Anterior cingulate cortex (tissue), 58 donors: ENCODE measurements at regions not wholly inside any gene's neighbourhood (a gene's known extent, or its start where the extent isn't known, plus 50 kb on each side); places are given as distances from the start of the nearest gene placed in this dataset.

Experiments used
- DNase-seq, 58 donors: peaks; one replicate each; lab custom pipeline; 2025; lab: John Stamatoyannopoulos, UW

DNA sequence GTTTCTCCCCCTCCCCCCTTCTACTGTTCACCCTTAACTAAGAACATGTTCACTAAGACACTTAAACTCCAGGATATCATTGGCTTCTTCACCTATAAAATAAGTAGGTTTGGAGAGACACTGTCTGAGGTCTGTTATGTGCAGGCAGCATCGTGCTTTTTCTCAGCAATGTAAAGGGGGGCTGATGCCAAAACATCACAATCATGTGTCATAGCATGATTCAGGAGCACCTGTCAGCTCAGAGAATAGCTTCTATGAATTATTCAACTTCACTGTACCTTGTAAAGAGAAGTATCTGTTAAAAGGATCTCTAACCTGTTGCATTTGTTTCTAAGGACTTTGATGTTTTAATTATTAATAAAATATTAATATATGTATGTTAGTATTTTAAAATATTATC is 211.4 kb upstream of the EPHA3 start:
- no peak for DNase-seq

DNA sequence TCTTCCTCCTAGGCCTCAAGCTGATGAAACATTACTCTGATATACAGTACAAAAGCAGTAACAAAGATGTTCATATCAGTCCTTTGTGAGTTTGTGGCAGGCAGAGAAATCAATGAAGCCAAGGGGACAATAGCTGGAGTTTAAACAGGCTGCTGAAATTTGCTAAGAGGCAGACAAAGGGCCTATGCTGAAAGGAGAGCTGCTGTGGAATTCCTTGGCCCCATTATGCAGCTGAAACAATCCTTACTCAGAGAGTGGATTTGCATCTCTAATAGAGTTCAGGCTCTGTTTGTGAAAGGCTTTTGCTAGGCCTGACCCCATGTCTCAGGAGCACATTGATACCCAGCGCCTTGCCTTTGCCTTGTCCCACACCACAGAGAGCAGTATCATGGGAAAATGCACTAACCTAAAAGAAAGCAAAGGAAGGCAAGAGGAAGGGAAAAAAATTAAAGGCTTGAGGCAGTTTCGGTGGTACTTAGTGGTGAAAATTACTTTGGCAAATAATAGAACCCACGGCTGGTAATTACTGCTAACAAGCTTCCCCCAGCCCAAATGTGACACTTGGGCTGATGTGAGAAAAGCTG is 195.0 kb upstream of the EPHA3 start:
- peak in 32 of 58 donors; percentile 1 to 75 (median 14) for DNase-seq

DNA sequence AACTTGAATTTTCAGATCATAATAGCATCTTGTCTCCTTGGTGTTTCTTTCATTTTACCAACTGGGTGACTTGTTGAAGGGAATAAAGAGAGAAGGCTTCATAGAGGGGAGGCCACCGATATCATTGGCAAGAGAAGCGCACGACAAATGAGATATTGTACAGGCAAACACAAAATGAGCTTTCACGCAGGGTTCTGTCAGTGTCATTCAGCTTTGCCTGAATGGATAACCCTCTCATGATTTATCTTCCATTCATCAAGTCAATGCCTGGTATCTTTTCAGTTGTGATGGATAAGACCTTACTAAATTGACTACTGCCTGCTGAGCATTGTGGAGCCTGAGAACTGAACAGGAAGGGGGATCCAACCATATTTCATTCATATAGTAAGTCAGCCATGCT is 188.6 kb upstream of the EPHA3 start:
- no peak for DNase-seq

- no peak for DNase-seq
Measured at GRCh38 chr3:88921986-88922385, 185.4 kb upstream of the EPHA3 start.

- DNase-seq = no peak
Measured at GRCh38 chr3:88926221-88926620, 181.2 kb upstream of the EPHA3 start.

GRCh38 chr3:88930611-88931010 is 176.8 kb upstream of the EPHA3 start:
- no peak for DNase-seq

GRCh38 chr3:88936831-88937230 is 170.6 kb upstream of the EPHA3 start:
- no peak for DNase-seq

DNA sequence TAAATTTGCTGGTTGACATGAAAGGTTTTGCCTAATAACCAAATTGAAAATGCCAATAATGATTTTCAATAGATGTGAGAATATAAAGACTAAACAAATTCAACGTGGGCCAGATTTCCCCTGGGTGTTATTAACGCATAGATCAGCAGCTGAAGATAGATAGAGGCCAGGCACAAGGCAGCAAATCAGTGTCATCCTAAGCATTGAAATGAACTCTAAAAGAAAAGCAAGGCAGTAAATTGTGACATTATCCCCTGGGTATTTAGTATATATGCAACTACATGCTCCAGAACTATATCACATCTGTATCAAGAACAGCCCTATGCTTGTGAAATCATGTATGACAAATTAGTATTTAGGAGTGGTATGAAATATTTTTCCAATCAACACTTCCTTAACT is 167.1 kb upstream of the EPHA3 start:
- no peak for DNase-seq

DNA sequence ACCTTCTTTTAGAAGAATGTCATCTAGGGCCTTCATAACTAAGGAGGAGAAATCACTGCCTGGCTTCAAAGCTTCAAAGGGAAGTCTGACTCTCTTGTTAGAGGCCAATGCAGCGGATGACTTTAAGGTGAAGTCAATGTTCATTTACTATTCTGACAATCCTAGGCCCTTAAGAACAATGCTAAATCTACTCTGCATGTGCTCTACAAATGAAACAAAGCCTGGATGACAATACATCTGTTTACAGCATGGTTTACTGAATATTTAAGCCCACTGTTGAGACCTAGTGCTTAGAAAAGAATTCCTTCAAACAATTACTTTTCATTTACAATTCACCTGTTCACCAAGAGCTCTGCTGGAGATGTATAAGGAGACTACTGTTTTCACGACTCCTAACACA is 160.4 kb upstream of the EPHA3 start:
- DNase-seq = no peak

DNA sequence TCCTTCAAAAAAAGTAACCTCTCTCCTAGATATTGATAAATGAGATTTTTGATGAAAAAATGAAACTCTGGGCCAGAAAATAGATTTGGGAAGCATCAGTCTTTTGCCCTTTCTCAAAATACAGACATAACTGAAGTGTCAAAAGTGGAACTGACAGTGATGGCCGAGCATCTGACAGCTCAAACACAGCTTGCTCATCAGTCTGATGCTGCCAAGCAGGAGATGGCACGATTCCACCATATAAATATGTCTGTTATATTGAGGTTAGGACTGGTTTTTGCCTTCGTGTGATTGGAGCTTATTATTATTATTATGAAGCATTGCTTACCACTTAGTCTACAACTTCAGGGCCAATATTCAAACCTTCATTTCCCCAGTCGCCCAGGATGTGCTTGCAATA is 152.6 kb upstream of the EPHA3 start:
- DNase-seq = no peak

DNA sequence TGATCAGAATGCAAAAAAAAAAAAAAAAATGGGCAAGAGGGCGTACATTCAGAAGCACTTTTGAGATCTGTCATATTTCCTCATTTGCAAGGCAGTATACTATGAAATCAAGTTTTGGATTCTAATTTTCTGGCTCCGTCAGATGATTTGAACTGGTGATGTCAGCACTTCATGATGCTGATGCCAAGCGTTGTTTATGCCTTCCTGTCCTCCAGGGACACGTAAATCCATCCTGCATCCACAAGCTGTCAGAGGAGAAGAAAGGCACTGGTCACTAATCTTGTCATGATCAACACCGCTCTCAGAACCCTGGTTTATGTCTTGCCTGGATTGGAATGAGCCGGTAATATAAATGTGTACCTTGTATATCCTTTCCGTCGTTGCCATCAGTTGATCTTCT is 152.1 kb upstream of the EPHA3 start:
- no peak for DNase-seq

GRCh38 chr3:88957711-88958439 is 149.5 kb upstream of the EPHA3 start:
- DNase-seq = no peak

DNA sequence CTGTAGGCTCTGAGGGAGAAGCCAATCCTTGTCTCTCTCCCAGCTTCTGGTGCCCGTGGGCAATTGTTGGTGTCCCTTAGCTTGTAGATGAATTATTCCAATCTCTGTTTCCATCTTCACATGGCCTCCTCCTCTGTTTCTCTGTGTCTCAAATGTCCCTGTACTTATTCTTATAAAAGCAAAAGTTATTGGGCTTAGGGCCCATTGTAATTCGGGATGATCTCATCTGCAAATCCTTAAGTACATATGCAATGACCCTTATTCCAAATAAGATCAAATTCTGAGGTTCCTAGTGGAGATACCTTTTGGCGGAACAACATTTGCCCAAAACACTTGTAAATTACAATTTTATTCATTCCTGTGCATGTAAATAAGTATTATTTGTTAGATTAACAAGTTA is 147.4 kb upstream of the EPHA3 start:
- DNase-seq = no peak

- DNase-seq = no peak
Measured at GRCh38 chr3:88963003-88963402, 144.4 kb upstream of the EPHA3 start.

DNA sequence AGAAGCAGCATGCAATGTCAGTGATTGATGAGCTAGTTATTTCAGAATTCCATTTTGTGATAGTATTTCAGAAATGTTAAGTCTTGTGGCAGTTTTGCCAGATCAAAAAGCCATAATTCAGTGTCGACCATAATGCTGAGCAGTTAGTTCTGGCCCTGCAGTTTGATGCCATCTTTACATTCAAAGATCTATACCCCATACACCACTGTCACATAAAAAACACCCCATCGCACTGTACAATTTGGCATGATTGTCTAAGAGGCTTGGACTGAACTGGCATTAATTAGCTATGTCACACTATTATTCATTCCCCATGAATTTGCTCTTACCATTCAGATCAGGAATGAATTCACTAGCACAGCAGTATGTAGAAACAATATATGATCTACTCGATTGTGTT is 127.7 kb upstream of the EPHA3 start:
- DNase-seq = no peak

DNA sequence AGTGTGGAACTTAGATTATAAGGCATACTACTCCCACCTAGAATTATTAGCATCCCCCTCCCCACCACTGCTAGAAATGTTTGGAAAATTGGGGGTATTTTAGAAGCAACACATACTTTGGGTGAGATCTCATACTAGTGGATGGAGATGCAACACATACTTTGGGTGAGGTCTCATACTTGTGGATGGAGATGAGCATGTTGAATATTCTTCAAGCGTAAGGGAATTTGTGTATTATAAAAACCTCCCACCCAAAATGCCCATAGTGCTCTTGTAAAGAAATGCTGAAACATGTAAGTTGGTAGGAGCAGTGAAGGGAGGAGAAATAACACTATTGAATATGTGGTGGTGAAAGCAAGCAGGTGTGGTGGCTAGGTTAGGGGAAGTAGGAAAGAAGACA is 124.0 kb upstream of the EPHA3 start:
- no peak for DNase-seq

- DNase-seq = no peak
Measured at GRCh38 chr3:88984256-88984655, 123.2 kb upstream of the EPHA3 start.

GRCh38 chr3:88984832-88985231 is 122.6 kb upstream of the EPHA3 start:
- DNase-seq = no peak

DNA sequence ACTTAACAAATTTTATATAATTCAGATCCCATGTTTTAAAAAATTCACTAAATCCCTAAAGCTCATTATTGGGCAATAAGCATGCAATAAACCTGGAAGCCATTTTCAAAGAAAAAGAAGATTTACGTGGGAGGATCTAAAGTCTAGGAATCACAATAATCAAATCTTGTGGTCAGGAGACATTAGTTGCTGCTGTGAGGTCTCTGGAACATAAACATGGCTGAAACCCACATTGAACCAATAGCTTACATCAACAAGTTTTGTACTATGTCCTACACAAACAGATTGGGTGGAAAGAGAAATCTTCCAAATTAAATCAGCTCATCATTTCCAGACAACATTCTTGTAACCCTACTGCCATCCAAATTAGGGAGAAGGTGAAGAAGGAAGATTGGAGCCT is 121.9 kb upstream of the EPHA3 start:
- no peak for DNase-seq

DNA sequence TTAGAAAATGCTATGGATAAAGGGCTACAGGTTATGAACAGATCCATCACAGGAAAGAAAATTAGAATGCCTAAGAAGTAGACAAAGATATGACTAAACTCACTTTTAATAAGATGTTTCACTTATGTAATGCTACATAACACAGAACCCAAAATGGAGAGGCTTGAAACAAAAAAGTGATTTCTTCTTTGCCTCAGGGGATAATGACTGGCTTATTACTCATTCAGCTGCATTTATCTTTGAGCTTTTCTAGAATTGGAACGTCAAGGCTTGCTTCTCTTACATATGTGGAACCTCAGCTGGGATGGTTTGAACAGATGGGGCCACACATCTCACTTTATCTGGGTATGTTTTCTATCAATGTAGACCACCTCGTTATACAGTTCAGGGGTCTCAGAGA is 120.6 kb upstream of the EPHA3 start:
- no peak for DNase-seq

DNA sequence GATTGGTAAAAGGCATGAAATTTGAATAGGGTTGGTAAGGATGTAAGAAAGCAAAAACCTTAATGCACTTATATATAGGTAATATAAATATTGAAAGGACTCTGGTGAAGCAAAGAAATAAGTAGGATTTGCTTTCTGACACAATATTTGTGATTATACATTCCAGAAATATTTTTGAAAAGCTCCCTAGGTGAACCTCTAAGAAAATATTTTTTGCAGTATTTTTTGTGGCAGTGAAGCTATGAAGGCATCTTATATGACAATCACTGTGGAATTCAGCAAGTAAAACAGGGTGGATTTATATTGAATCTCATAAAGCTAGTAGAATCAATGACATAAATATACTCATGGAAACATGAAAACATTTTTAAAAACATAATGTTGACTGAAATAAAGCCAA is 119.6 kb upstream of the EPHA3 start:
- DNase-seq = no peak

GRCh38 chr3:88988906-88989305 is 118.5 kb upstream of the EPHA3 start:
- DNase-seq = no peak

DNA sequence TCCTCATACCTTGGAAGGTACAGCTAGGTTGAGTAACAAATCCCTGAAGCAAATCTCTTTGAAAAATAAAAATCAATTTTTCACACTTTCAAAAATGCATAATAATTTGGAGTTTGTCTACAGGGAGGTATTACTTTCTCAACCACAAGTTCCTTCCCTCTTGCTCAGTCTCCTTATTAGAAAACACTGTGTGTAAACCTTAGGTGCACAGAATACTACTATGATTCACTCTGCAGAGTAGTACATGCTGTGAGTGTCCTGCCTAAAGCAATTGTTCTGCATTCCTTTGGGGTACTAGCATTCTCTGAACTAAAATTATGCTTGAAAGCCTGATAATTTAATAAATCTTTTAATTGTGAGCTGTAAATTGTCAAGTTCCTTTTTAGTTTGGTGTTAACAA is 115.9 kb upstream of the EPHA3 start:
- DNase-seq = no peak
